NT2/D1 (cell line): ENCODE measurements at regions not wholly inside any gene's neighbourhood (a gene's known extent, or its start where the extent isn't known, plus 50 kb on each side); places are given as distances from the start of the nearest gene placed in this dataset.

Source experiments
- SUZ12 ChIP-seq: IDR thresholded peaks from 2 replicates; pipeline ENCODE4 v1.6.1; 2011; ENCODE audit not compliant: insufficient read length, insufficient read depth; ENCODE audit errors: extremely low read depth
- YY1 ChIP-seq: IDR thresholded peaks from 2 replicates; pipeline ENCODE4 v1.6.1; 2011; ENCODE audit not compliant: insufficient read length, insufficient read depth
- ZNF274 ChIP-seq: IDR thresholded peaks from 2 replicates; pipeline ENCODE4 v1.6.1; 2011; ENCODE audit warnings: mild to moderate bottlenecking, low read depth, low read length

GRCh38 chr4:65102419-65102818, 567.9 kb downstream of the EPHA5 start:
- TF ChIP-seq YY1 (no peak), ZNF274 (no peak), SUZ12 (no peak)
